ENCODE measurements at regions not wholly inside any gene's neighbourhood (a gene's known extent, or its start where the extent isn't known, plus 50 kb on each side); places are given as distances from the start of the nearest gene placed in this dataset.

- Histone ChIP-seq H3K27ac (no peak overlapping the region), H3K4me3 (no peak overlapping the region), H3K9me3 (no peaks in the 10 kb centered on the region), H3K36me3 (no peaks in the 10 kb centered on the region), H3K27me3 (replicated peaks; ENCODE audit: insufficient read depth) (no peaks in the 10 kb centered on the region), H3K4me1 (ENCODE audit: control insufficient read depth in 1 of 2, low read depth in 2 of 2) (no peaks in the 10 kb centered on the region)
- TF ChIP-seq CTCF (IDR thresholded peaks at IDR 0.05): no peak
- ATAC-seq (ENCODE audit: insufficient number of reproducible peaks, low FRiP score, low read depth) (no peak), DNase-seq (ENCODE audit: low spot score) (no peak)
Measured at GRCh38 chr13:68232351-68233130, 1002.4 kb upstream of the PCDH9 start.

- H3K27me3 ChIP-seq (replicated peaks; ENCODE audit: insufficient read depth): no peaks in the 10 kb centered on the region
- H3K36me3 ChIP-seq: no peaks in the 10 kb centered on the region
- H3K9me3 ChIP-seq: no peaks in the 10 kb centered on the region
- TF ChIP-seq CTCF (IDR thresholded peaks at IDR 0.05): no peak
- H3K4me3 ChIP-seq: no peak overlapping the region
- DNase-seq (ENCODE audit: low spot score) (no peak), ATAC-seq (ENCODE audit: insufficient number of reproducible peaks, low FRiP score, low read depth) (no peak)
- H3K27ac ChIP-seq: no peak overlapping the region
- no peaks in the 10 kb centered on the region for H3K4me1 ChIP-seq (ENCODE audit: control insufficient read depth in 1 of 2, low read depth in 2 of 2)
Measured at GRCh38 chr13:68214691-68215415, 984.7 kb upstream of the PCDH9 start.

- DNase-seq (ENCODE audit: low spot score): no peak
Measured at GRCh38 chr13:68199271-68199670, 969.1 kb upstream of the PCDH9 start.

GRCh38 chr13:68190818-68191217, 960.7 kb upstream of the PCDH9 start:
- H3K4me3 ChIP-seq: no peak overlapping the region
- no peaks in the 10 kb centered on the region for H3K4me1 ChIP-seq (ENCODE audit: control insufficient read depth in 1 of 2, low read depth in 2 of 2)
- H3K36me3 ChIP-seq: no peaks in the 10 kb centered on the region
- no peak for ATAC-seq (ENCODE audit: insufficient number of reproducible peaks, low FRiP score, low read depth)
- no peaks in the 10 kb centered on the region for H3K27me3 ChIP-seq (replicated peaks; ENCODE audit: insufficient read depth)
- no peak for DNase-seq (ENCODE audit: low spot score)
- no peak overlapping the region for H3K27ac ChIP-seq
- no peak for TF ChIP-seq CTCF (IDR thresholded peaks at IDR 0.05)
- H3K9me3 ChIP-seq: no peaks in the 10 kb centered on the region

More at GRCh38 chr13:68199271-68199670, 969.1 kb upstream of the PCDH9 start:
- Histone ChIP-seq H3K4me1 (ENCODE audit: control insufficient read depth in 1 of 2, low read depth in 2 of 2) (no peaks in the 10 kb centered on the region), H3K36me3 (no peaks in the 10 kb centered on the region), H3K27me3 (replicated peaks; ENCODE audit: insufficient read depth) (no peaks in the 10 kb centered on the region), H3K27ac (no peak overlapping the region), H3K4me3 (no peak overlapping the region), H3K9me3 (no peaks in the 10 kb centered on the region)
- ATAC-seq (ENCODE audit: insufficient number of reproducible peaks, low FRiP score, low read depth): no peak
- TF ChIP-seq CTCF (IDR thresholded peaks at IDR 0.05): no peak

- Histone ChIP-seq H3K4me1 (ENCODE audit: control insufficient read depth in 1 of 2, low read depth in 2 of 2) (no peaks in the 10 kb centered on the region), H3K27ac (no peak overlapping the region), H3K4me3 (no peak overlapping the region), H3K9me3 (no peaks in the 10 kb centered on the region), H3K36me3 (no peaks in the 10 kb centered on the region), H3K27me3 (replicated peaks; ENCODE audit: insufficient read depth) (no peaks in the 10 kb centered on the region)
- ATAC-seq (ENCODE audit: insufficient number of reproducible peaks, low FRiP score, low read depth) (no peak), DNase-seq (ENCODE audit: low spot score) (no peak)
- TF ChIP-seq CTCF (IDR thresholded peaks at IDR 0.05): no peak
Measured at GRCh38 chr13:68185444-68186141, 955.5 kb upstream of the PCDH9 start.
